Calu3 (cell line): ENCODE measurements at regions not wholly inside any gene's neighbourhood (a gene's known extent, or its start where the extent isn't known, plus 50 kb on each side); places are given as distances from the start of the nearest gene placed in this dataset.

Source experiments
- BruUV-seq: library from RNA; stranded (reverse); fragments of 400-500 nt; replicated peaks from 2 replicates; lab custom pipeline; 2021; lab: Mats Ljungman, UMichigan
- CTCF ChIA-PET: fragments of 300-600 bp; sonication (Branson Sonifier 250); formaldehyde crosslinking; loops from one replicate; lab custom pipeline; 2022; ENCODE audit warnings: antibody characterized with exemption; lab: Charles Lee
- DNase-seq: peaks from one replicate; pipeline ENCODE4 v3.0.0; 2022
- H3K27ac Mint-ChIP-seq: one replicate; pipeline ENCODE4 v1.8.0; 2022; ENCODE audit warnings: mixed read lengths; ENCODE audit not compliant: unreplicated experiment
- H3K27me3 Mint-ChIP-seq: one replicate; pipeline ENCODE4 v1.8.0; 2022; ENCODE audit warnings: mixed read lengths; ENCODE audit not compliant: unreplicated experiment
- H3K36me3 Mint-ChIP-seq: one replicate; pipeline ENCODE4 v1.8.0; 2022; ENCODE audit warnings: mild to moderate bottlenecking, moderate library complexity, mixed read lengths; ENCODE audit not compliant: insufficient read depth, unreplicated experiment
- H3K4me1 Mint-ChIP-seq: one replicate; pipeline ENCODE4 v1.8.0; 2022; ENCODE audit warnings: mild to moderate bottlenecking, low read depth, mixed read lengths; ENCODE audit not compliant: unreplicated experiment
- H3K4me3 Mint-ChIP-seq: one replicate; pipeline ENCODE4 v1.8.0; 2022; ENCODE audit warnings: mild to moderate bottlenecking, low read depth, moderate library complexity, mixed read lengths; ENCODE audit not compliant: unreplicated experiment
- H3K9me3 Mint-ChIP-seq: one replicate; pipeline ENCODE4 v1.8.0; 2022; ENCODE audit warnings: low read depth, mixed read lengths; ENCODE audit not compliant: unreplicated experiment
- CTCF ChIP-seq: fragments of 200-600 bp; IDR thresholded peaks from one replicate; pipeline ENCODE4 v1.8.0; 2022; ENCODE audit warnings: antibody characterized with exemption; ENCODE audit not compliant: unreplicated experiment
- intact Hi-C: fragments of 100-400 bp; cut with micrococcal nuclease; formaldehyde crosslinking; loops from one replicate; pipeline ENCODE4 v1.10.0; 2022; ENCODE audit not compliant: unreplicated experiment

DNA sequence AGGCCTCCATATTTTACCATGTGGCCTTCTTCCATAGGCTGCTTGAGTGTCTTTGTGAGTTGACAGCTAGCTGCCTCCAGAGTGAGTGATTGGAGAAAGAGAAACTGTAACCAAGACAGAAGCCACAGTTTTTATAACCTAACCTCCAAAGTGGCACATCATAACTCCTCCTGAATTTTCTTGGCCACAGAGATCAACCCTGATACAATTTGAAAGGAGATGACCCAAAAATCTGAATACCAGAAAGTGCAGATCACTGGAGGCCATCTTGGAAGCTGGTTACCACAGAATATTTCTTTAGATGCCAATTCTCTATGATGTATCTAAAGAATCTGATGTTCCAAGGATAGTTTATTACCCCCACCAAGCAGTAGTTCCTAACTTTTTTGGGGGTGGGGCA is 254.3 kb upstream of the PDE4D start:
- H3K27me3 Mint-ChIP-seq: peaks cover 8% of the 10 kb centered on the region
- DNase-seq: no peak
- intact Hi-C loops: no loop called here
- TF ChIP-seq CTCF: no peak
- no peak overlapping the region for H3K27ac Mint-ChIP-seq
- no peaks in the 10 kb centered on the region for H3K36me3 Mint-ChIP-seq
- H3K9me3 Mint-ChIP-seq: peaks cover 2% of the 10 kb centered on the region
- CTCF ChIA-PET: no interaction called here
- no peak overlapping the region for H3K4me3 Mint-ChIP-seq
- BruUV-seq: no TSS peak
- H3K4me1 Mint-ChIP-seq: no peaks in the 10 kb centered on the region

DNA sequence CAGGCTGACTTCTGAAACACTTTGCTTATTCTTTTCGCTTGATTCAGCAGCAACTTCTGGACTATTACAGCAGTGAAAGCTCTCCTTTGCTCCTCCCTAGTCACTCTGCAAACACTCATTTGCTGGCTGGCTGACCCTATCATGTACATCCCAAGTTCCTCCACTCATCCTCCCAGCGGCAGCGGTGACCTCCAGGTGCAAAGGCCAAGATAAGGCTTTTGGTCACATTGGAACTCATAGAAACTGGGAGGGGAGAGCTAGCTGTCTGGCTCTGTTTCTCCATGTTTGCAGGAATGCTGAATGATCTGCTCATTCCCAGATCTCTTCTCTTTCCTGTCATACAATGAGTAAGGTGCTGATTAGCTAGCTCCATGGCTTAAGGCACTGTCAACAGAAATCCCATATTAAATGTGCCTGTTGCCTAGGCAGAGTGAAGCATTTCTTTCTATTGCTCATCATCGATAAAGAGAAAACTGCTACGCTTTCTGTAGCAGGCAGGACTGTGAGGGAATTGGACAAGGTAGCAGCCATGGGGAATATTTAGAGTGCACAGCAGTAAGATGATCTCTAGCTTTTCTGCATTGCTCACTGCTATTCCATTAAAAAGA is 250.5 kb upstream of the PDE4D start:
- Mint-ChIP-seq H3K4me3 (no peak overlapping the region), H3K27me3 (peaks cover 18% of the 10 kb centered on the region), H3K36me3 (no peaks in the 10 kb centered on the region), H3K27ac (no peak overlapping the region), H3K4me1 (no peaks in the 10 kb centered on the region), H3K9me3 (peaks cover 1% of the 10 kb centered on the region)
- no TSS peak for BruUV-seq
- intact Hi-C loops: no loop called here
- DNase-seq: no peak
- TF ChIP-seq CTCF: no peak
- CTCF ChIA-PET: no interaction called here

GRCh38 chr5:60141119-60141518 is 247.6 kb upstream of the PDE4D start:
- intact Hi-C loops: no loop called here
- Mint-ChIP-seq H3K9me3 (no peaks in the 10 kb centered on the region), H3K27ac (no peak overlapping the region), H3K4me1 (no peaks in the 10 kb centered on the region), H3K4me3 (no peak overlapping the region), H3K27me3 (peaks cover 18% of the 10 kb centered on the region), H3K36me3 (no peaks in the 10 kb centered on the region)
- TF ChIP-seq CTCF: no peak
- BruUV-seq: no TSS peak
- CTCF ChIA-PET: no interaction called here
- no peak for DNase-seq

- Mint-ChIP-seq H3K4me1 (no peaks in the 10 kb centered on the region), H3K4me3 (no peak overlapping the region), H3K27ac (no peak overlapping the region), H3K9me3 (no peaks in the 10 kb centered on the region), H3K27me3 (peaks cover under 1% of the 10 kb centered on the region), H3K36me3 (no peaks in the 10 kb centered on the region)
- CTCF ChIA-PET: no interaction called here
- TF ChIP-seq CTCF: no peak
- BruUV-seq: no TSS peak
- no peak for DNase-seq
- intact Hi-C loops: no loop called here
Measured at GRCh38 chr5:60136841-60137240, 243.3 kb upstream of the PDE4D start.
